ENCODE measurements at regions not wholly inside any gene's neighbourhood (a gene's known extent, or its start where the extent isn't known, plus 50 kb on each side); places are given as distances from the start of the nearest gene placed in this dataset.

- TF ChIP-seq CTCF (IDR thresholded peaks at IDR 0.05) = no peak
- TF ChIP-seq POLR2A (IDR thresholded peaks at IDR 0.05) = no peak
- Histone ChIP-seq H3K27me3 (peaks cover 0 to 31% (median 0%) of the 10 kb centered on the region in 4 donors), H3K9me3 (no peaks in the 10 kb centered on the region), H3K4me1 (peaks cover 14 to 32% (median 15%) of the 10 kb centered on the region in 3 donors), H3K36me3 (no peaks in the 10 kb centered on the region), H3K27ac (no peak overlapping the region), H3K4me3 (no peak overlapping the region)
- no peak for DNase-seq
- WGBS, 2 donors = 80 to 89% methylated on average over 4 to 6 of the region's 6 CpGs
- intact Hi-C loops (cut with DNase I) = no loop called here
Observed at GRCh38 chr9:96183751-96184150, 118.2 kb downstream of the HSD17B3 start.

DNA sequence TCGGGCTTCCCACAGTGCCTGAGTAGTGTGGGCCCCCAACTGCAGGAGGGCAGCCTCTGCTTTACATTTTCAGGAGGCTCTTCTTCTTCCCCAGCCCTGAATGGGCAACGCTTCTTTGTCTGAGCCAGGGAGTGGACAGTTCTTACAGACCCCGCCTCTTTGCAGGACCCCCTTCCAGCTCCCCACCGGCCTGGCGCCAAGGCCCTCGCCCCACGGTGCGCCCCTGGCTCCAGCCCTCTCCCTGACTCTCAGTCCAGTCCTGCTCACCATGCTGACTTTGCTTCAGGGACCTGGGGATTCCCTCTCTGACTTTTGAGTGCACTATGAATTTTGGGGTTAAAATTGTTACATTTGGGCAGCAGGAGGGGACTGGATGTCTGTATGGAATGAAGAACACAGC, 123.8 kb downstream of the HSD17B3 start:
- H3K4me1 ChIP-seq = peaks cover 0 to 8% (median 6%) of the 10 kb centered on the region in 3 donors
- no peaks in the 10 kb centered on the region for H3K36me3 ChIP-seq
- H3K27me3 ChIP-seq = peaks cover 0 to 45% (median 1%) of the 10 kb centered on the region in 4 donors
- no peak for DNase-seq
- TF ChIP-seq CTCF (IDR thresholded peaks at IDR 0.05) (no peak), POLR2A (IDR thresholded peaks at IDR 0.05) (no peak)
- WGBS, 2 donors = 83 to 88% methylated on average over 1 to 8 of the region's 8 CpGs
- intact Hi-C loops (cut with DNase I) = no loop called here
- no peak overlapping the region for H3K4me3 ChIP-seq
- no peak overlapping the region for H3K27ac ChIP-seq
- H3K9me3 ChIP-seq = no peaks in the 10 kb centered on the region

GRCh38 chr9:96177719-96178028, 124.3 kb downstream of the HSD17B3 start:
- Histone ChIP-seq H3K9me3 (no peaks in the 10 kb centered on the region), H3K4me1 (peaks cover 0 to 9% (median 8%) of the 10 kb centered on the region in 3 donors), H3K4me3 (no peak overlapping the region), H3K27me3 (peaks cover 0 to 41% (median 1%) of the 10 kb centered on the region in 4 donors), H3K36me3 (no peaks in the 10 kb centered on the region), H3K27ac (no peak overlapping the region)
- DNase-seq = no peak
- TF ChIP-seq POLR2A (IDR thresholded peaks at IDR 0.05) (no peak), CTCF (IDR thresholded peaks at IDR 0.05) (no peak)
- intact Hi-C loops (cut with DNase I) = no loop called here
- 76 to 77% methylated on average over 4 of the region's 4 CpGs for WGBS, 2 donors

DNA sequence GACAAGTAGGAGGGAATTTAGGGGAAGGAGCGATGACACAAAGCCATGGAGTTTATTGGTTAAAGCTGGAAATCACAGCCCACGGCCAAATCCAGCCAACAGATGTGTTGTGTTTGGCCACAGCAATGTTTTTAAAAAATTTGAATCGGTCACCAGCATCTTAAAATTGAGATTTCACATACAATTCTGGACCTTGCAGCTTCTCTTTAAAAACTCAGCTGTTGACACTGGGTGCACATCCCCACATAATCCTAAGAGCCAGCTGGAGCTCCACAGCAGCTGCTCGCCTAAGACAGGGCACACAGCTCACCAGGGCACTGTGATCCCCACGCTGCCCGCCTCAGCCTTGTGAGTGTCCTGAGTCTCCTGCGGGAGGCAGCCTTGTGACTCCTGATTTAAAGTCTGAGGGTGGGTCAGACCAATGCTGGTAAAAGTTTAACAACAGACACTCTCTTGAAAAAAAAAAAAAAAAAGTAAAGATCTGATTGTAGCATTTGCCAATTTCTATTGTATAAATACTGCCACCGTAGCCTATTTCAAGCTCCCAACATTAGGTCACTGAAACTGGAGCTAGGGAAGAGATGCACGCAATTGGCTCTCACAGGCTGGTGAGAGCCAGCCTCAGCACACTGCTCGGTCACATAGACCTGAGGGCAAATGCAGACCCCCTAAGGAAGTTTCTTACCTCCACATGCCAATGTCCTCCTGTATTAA, 124.8 kb downstream of the HSD17B3 start:
- Histone ChIP-seq H3K36me3 (no peaks in the 10 kb centered on the region), H3K4me3 (no peak overlapping the region), H3K4me1 (peaks cover 0 to 14% (median 8%) of the 10 kb centered on the region in 3 donors), H3K9me3 (no peaks in the 10 kb centered on the region), H3K27me3 (peaks cover 0 to 36% (median 1%) of the 10 kb centered on the region in 4 donors), H3K27ac (no peak overlapping the region)
- intact Hi-C loops (cut with DNase I) = no loop called here
- WGBS, 2 donors = 71 to 73% methylated on average over 10 of the region's 10 CpGs
- TF ChIP-seq CTCF (IDR thresholded peaks at IDR 0.05) (no peak), POLR2A (IDR thresholded peaks at IDR 0.05) (no peak)
- DNase-seq = no peak

- Histone ChIP-seq H3K4me1 (peaks cover 0 to 18% (median 8%) of the 10 kb centered on the region in 3 donors), H3K4me3 (no peak overlapping the region), H3K27ac (no peak overlapping the region), H3K36me3 (no peaks in the 10 kb centered on the region), H3K9me3 (no peaks in the 10 kb centered on the region), H3K27me3 (peaks cover 0 to 34% (median 1%) of the 10 kb centered on the region in 4 donors)
- intact Hi-C loops (cut with DNase I) = no loop called here
- no peak for DNase-seq
- TF ChIP-seq CTCF (IDR thresholded peaks at IDR 0.05) (no peak), POLR2A (IDR thresholded peaks at IDR 0.05) (no peak)
Observed at GRCh38 chr9:96175796-96176195, 126.2 kb downstream of the HSD17B3 start.

Measured in esophagus squamous epithelium (tissue), 5 donors.